Fibroblast of skin of left quadriceps (primary cell): ENCODE measurements at regions not wholly inside any gene's neighbourhood (a gene's known extent, or its start where the extent isn't known, plus 50 kb on each side); places are given as distances from the start of the nearest gene placed in this dataset.
"Not testable (repeated sequence)": the region's sequence is repeated elsewhere in the genome, so short reads cannot be mapped to it uniquely, and the experiment has no call there.

Experiments
- DNase-seq, 2 experiments: peaks; one replicate each; pipeline ENCODE4 v3.0.0-alpha.2; 2013; ENCODE audit warnings: low read depth in 2 of 2

GRCh38 chr12:124070394-124071074 is 97.5 kb downstream of the ZNF664 start:
- DNase-seq, result not testable (repeated sequence)

GRCh38 chr12:124071075-124071443 is 98.0 kb downstream of the ZNF664 start:
- DNase-seq, result no peak

GRCh38 chr12:124073356-124074035 is 100.5 kb downstream of the ZNF664 start:
- no peak for DNase-seq

- DNase-seq, result no peak
Measured at GRCh38 chr12:124075841-124076240, 102.8 kb downstream of the ZNF664 start.

GRCh38 chr12:124077701-124078100 is 104.7 kb downstream of the ZNF664 start:
- DNase-seq, result no peak

- DNase-seq, result no peak
Measured at GRCh38 chr12:124078800-124079199, 105.8 kb downstream of the ZNF664 start.

GRCh38 chr12:124080649-124081048 is 107.6 kb downstream of the ZNF664 start:
- no peak for DNase-seq

DNA sequence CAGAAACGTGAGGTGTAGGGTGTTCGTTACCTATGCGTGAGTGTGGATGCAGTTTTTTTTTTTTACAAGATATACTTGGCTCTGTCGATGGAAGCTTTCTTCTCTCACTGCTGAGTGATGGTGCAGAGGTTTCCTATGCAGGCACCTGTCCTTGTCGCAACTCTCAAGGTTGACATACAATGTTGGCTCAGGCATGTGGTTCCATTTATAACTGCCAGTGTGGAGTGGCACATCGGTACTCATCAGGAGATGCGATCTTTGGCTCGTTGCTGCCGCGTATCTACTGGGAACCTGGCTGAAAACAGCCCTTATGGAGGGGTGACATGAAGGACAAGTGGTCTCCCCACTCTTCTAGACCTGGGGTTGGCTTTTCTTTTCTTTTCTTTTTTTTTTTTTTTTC is 109.0 kb downstream of the ZNF664 start:
- no peak for DNase-seq

DNA sequence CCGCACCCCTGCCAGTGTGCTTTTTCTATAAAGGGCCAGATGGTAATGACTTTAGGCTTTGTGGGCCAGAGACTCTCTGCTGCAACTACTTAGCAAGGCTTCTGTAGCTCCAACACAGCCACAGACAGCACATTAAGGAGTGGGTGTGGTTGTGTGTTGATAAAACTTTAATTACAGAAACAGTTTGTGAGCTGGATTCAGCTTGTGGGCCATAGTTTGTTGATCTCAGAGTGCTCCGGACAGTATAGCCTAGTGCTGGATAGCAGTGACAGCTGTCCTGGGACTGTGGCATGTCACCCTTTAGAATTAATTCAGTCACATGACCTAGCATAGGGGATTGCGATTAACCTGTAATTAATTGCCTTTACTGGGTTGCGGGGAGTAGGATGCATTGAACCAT is 109.7 kb downstream of the ZNF664 start:
- DNase-seq, result no peak

DNA sequence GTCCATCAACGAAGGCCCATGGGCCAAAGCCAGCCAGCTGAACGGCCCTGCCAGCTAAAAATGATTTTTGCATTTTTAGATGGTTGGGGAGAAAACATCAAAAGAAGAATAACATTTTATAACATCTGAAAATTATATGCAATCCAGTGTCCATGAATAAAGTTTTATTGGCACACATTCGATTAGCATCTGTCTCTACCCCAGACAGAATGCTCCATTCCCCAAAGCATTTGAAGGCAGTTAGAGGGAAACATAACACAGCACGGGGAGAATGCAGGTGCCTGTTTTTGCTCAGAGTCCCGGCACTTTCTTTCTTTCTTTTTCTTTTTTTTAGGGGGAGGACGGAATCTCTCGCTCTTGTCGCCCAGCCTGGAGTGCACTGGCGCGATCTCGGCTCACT is 110.7 kb downstream of the ZNF664 start:
- DNase-seq, result no peak

DNA sequence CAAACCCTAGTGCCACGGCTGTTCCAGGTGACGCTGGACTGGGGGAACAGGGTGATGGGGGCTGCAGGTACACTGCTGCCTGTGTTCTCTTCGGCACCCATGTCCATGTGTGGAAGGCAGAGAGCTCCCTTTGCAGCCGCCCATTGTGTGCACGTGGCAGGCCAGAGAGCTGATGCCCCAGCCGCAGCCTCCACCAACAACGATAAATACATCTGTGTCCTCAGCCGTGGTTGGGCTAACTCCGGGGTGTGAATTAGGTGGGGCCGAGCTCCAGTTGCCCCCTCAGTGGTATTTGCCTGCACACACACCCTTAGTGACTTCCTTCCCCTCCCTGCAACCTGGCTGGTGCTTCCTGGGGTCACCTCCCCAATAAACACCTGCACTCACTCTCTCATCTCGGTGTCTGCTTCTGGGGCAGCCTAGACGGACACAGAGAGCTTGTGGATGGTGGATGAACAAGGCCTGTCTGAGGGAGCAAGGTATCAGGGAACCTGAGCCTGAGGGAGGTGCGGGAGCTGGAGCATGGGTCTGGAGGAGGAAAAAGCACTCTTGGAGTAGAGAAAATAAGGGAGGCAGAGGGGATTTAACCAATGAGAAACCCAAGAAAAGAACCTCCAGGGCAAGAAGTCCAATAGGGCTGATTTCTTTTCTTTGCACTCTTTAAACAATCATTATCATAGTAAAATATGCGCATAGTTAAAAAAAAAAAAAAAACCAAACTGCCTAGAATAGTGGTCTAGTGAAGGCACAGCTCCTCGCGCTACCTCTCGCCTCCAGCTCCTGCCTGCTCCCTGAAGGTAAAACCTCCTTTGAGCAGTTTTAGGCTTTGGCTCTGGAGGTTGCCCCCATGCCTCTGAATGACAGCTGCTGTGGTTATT is 112.6 kb downstream of the ZNF664 start:
- no peak for DNase-seq

DNA sequence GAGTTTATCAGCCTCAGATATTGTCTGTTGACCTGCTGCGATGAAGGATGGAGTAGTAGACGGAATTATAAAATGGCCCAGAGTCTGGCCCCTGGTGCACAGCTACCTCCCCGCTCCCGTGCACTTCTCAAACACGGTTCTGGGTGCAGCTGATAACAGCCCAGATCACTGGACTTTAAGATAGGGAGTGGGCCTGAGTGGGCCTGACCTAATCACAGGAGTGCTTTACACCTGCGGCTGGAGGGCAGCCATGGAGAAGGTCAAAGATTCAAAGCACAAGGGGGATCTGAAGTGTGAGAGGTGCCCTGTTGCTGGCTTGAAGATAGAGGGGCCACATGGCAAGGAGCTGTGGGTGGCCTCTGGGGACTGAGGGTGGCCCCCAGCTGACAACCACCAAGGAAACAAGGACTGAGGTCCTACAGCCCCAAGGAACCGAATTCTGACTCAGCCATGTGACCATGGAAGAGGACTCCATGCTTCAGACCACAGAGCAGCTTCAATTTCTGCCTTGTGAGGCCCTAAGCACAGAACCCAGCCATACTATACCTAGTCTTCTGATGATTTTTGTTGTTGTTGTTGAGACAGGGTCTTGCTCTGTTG is 113.4 kb downstream of the ZNF664 start:
- DNase-seq, result no peak

DNA sequence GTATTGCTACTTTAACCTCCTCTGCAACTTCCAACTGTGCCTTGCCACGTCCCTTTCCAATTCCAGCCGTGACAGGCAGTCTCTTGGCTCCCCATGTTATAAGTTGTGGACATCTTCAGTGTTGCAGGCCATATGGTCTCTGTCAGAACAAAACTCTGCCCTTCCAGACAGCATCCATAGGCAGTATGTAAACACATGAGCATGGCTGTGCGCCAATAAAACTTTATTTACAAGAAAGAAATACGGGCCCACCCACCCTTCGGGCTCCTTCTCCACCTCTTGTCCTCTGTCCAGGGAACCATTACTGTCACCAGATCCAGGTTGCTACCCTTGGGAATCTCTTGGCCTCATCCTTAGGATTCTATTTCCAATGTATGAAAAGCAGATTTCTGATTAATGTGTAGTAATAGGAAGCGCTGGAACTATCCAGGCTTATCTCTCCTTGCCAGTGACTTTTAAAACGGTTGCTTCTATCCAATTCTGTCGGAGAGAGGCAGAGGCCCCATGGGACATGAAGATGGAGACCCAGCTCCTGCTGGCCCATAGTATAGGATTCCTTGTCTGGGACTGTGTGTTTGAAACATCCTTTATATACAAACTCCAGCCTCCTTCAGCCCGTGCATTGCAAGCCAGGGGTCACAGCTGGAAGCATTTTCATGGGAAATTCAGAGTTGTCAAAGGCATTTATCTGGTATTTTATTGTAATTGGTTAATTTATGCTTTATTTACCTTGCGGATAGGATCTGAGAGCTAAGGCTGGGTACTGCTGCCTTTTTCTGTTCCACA is 114.4 kb downstream of the ZNF664 start:
- DNase-seq, result no peak

DNA sequence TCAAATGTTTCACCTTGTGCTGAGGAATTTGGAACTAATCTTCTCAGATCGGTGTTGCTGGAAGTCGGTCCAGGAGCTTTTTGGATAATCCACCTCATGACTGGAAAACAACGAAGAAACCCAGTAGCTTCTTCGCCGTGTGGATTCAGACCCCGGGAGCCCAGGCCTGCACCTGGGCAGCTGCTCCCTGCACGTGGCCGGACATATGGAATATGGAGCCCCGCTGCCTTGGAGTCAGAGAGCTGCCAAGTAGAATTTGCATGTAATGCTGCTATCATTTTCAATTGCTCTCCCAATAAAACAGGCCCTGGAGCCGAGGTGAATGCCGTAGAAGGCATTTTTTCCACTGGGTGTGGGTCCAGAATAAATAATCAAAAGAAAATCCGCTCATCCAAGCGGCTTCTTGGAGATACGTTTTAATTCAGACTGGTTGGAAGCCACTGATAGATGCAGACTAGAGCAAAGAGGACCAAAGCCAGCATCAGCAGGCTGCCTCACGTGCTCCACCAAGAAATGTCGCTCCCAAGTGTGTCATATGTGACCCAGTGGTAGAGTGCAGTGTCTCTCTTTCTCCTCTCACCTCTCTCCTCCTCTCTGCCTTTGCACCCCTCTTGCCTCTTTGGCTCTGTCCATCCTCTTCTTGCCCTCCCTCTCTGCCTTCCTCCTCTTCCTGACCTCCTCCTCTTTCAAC is 115.3 kb downstream of the ZNF664 start:
- DNase-seq, result no peak

DNA sequence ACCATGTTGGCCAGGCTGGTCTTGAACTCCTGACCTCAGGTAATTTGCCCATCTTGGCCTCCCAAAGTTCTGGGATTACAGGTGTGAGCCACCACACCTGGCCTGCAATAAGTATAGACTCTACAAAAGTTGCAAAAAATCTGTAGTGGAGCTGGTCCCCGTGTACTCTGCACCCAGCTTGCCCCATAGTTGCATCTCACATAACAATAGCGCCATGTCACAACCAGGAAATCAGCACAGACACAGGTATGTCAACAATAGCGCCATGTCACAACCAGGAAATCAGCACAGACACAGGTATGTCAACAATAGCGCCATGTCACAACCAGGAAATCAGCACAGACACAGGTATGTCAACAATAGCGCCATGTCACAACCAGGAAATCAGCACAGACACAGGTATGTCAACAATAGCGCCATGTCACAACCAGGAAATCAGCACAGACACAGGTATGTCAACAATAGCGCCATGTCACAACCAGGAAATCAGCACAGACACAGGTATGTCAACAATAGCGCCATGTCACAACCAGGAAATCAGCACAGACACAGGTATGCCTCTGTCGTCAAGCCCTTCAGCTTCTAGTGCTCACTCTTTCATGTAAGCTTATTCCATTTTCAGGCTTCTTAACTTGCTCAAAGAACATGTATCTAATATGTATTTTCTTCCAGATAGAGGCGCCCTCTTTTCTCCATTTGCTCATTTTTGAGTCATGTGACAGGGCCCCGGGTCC is 116.3 kb downstream of the ZNF664 start:
- DNase-seq, result not testable (repeated sequence)

- no peak for DNase-seq
Measured at GRCh38 chr12:124091835-124092234, 118.8 kb downstream of the ZNF664 start.

- DNase-seq, result not testable (repeated sequence)
Measured at GRCh38 chr12:124092532-124092931, 119.5 kb downstream of the ZNF664 start.

DNA sequence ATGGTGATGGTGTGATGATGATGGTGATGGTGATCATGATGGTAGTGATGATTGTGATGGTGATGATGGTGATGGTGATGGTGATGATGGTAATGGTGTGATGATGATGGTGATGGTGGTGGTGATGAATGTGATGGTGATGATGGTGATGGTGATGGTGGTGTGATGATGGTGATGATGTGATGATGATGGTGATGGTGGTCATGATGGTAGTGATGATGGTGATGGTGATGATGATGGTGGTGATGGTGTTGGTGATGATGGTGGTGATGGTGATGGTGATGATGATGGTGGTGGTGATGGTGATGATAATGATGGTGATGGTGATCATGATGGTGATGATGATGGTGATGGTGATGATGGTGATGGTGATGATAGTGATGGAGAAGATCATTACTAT is 120.3 kb downstream of the ZNF664 start:
- no peak for DNase-seq

DNA sequence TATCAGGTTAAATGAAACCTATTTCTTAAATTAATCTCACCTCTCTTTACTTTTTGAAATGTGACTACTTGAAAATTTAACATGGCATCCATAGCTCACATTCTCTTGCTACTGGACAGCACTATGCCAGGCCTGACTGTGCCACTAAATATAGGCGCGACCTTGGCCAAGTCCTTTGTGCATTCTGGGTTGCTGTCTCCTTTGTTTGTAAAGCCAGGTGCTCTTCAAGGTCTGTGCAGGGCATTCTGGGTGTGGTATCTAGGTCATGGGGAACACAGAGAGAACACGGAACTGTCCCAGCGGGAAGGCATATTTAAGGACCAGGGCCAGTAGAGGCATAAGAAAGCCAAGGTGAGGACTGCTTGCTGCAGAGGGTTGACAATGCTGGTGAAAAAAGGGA is 121.2 kb downstream of the ZNF664 start:
- DNase-seq, result no peak

GRCh38 chr12:124094733-124095132 is 121.7 kb downstream of the ZNF664 start:
- no peak for DNase-seq
